Esophagus muscularis mucosa (tissue), 4 donors: ENCODE measurements at regions not wholly inside any gene's neighbourhood (a gene's known extent, or its start where the extent isn't known, plus 50 kb on each side); places are given as distances from the start of the nearest gene placed in this dataset.

Experiments used
- CTCF ChIP-seq, 3 experiments: fragments of 200-600 bp in 2 of 3; fragments of 450-650 bp in 1 of 3; sonication (generic) in 2 of 3; IDR thresholded peaks; one replicate each; pipeline ENCODE4 v1.5.1; 2017 to 2019; ENCODE audit warnings: antibody characterized with exemption in 3 of 3, mild to moderate bottlenecking in 2 of 3, moderate library complexity in 1 of 3
- EP300 ChIP-seq: sonication (generic); formaldehyde crosslinking; IDR thresholded peaks from one replicate; pipeline ENCODE4 v1.6.1; 2017; ENCODE audit warnings: antibody characterized with exemption
- POLR2A ChIP-seq: fragments of 450-650 bp; IDR thresholded peaks from one replicate; pipeline ENCODE4 v1.6.1; 2017; ENCODE audit warnings: antibody characterized with exemption, moderate library complexity, mild to moderate bottlenecking, low read depth
- POLR2AphosphoS5 ChIP-seq, 2 donors: sonication (generic); formaldehyde crosslinking; IDR thresholded peaks; one replicate each; pipeline ENCODE4 v1.6.1; 2017; ENCODE audit warnings: antibody characterized with exemption in 2 of 2

- TF ChIP-seq POLR2A (no peak), CTCF (IDR thresholded peaks at IDR 0.05) (no peak), EP300 (no peak), POLR2AphosphoS5 (IDR thresholded peaks at IDR 0.05) (no peak)
Measured at GRCh38 chr12:75859868-75860267, 171.7 kb downstream of the PHLDA1 start.
